ENCODE measurements at regions not wholly inside any gene's neighbourhood (a gene's known extent, or its start where the extent isn't known, plus 50 kb on each side); places are given as distances from the start of the nearest gene placed in this dataset.

DNA sequence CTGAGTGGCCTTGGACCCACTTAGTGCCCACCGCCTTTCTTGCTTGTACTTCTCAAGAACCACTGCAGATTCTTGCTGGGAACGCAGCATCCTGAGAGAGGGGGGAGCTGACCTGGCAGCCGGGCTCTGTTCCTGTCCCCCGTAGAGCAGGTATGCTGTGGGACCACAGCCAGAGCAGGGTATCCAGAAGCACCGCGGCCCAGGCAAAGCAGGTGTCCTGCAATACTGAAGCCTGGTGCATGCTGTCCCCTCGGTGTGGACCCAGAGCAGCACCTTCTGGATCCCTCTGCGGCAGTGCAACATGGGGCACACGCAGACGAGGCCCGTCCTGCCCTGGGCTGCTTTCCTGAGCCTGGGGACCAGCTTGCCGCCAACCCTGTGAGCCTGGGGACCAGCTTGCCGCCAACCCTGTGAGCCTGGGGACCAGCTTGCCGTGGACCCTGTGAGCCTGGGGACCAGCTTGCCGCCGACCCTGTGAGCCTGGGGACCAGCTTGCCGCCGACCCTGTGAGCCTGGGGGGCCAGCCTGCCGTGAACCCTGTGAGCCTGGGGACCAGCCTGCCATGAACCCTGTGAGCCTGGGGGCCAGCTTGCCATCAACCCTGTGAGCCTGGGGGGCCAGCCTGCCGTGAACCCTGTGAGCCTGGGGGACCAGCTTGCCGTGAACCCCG is 60.9 kb upstream of the ADGRA1 start:
- Histone ChIP-seq H3K27ac (ENCODE audit: low read depth, low read length, poor library complexity, severe bottlenecking) (no peak overlapping the region), H3K4me1 (ENCODE audit: insufficient read depth, low read length, poor library complexity, severe bottlenecking) (peaks cover 5% of the 10 kb centered on the region), H3K36me3 (ENCODE audit: insufficient read depth, low read length, poor library complexity, severe bottlenecking) (no peaks in the 10 kb centered on the region), H3K27me3 (replicated peaks; ENCODE audit: insufficient read depth, low read depth, low read length, poor library complexity) (peaks cover 74% of the 10 kb centered on the region), H3K9me3 (ENCODE audit: low read depth, low read length, poor library complexity, severe bottlenecking) (no peaks in the 10 kb centered on the region), H3K4me3 (ENCODE audit: low read depth, low read length, poor library complexity, severe bottlenecking) (no peak overlapping the region)
- intact Hi-C loops (cut with micrococcal nuclease; ENCODE audit: unreplicated experiment): no loop called here
- DNase-seq (ENCODE audit: low spot score): no peak
- CTCF ChIA-PET: no interaction called here
- no TSS peak for BruUV-seq (replicated peaks)
- POLR2A ChIA-PET (ENCODE audit: low non-redundant PET): no interaction called here
- TF ChIP-seq EZH2 (IDR thresholded peaks at IDR 0.05; ENCODE audit: borderline replicate concordance, low read depth, low read length, poor library complexity, severe bottlenecking): no peak
- TF ChIP-seq, protein P1, sequence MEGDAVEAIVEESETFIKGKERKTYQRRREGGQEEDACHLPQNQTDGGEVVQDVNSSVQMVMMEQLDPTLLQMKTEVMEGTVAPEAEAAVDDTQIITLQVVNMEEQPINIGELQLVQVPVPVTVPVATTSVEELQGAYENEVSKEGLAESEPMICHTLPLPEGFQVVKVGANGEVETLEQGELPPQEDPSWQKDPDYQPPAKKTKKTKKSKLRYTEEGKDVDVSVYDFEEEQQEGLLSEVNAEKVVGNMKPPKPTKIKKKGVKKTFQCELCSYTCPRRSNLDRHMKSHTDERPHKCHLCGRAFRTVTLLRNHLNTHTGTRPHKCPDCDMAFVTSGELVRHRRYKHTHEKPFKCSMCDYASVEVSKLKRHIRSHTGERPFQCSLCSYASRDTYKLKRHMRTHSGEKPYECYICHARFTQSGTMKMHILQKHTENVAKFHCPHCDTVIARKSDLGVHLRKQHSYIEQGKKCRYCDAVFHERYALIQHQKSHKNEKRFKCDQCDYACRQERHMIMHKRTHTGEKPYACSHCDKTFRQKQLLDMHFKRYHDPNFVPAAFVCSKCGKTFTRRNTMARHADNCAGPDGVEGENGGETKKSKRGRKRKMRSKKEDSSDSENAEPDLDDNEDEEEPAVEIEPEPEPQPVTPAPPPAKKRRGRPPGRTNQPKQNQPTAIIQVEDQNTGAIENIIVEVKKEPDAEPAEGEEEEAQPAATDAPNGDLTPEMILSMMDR (conservative IDR thresholded peaks at IDR 0.05; ENCODE audit: low read depth, low read length): no peak

DNA sequence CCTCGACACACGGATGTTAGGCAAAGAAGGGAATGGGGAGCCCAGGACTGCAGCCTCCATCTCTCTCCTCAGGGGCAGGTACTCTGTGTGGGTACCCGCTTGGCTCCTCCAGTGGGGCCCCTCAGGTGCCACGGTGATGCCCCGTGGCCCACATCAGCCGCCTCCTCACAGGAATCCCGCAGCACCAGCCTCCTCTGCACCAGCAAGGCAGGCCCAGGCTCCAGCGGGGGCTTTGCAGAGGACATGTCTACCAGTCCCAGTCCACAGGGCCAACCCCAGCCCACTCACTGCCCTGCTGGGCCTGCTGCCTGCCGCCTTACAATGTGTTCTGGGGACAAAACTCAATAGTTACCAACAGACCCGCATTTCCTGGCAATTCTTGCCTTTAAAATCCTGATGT is 61.6 kb upstream of the ADGRA1 start:
- no peak for DNase-seq (ENCODE audit: low spot score)

DNA sequence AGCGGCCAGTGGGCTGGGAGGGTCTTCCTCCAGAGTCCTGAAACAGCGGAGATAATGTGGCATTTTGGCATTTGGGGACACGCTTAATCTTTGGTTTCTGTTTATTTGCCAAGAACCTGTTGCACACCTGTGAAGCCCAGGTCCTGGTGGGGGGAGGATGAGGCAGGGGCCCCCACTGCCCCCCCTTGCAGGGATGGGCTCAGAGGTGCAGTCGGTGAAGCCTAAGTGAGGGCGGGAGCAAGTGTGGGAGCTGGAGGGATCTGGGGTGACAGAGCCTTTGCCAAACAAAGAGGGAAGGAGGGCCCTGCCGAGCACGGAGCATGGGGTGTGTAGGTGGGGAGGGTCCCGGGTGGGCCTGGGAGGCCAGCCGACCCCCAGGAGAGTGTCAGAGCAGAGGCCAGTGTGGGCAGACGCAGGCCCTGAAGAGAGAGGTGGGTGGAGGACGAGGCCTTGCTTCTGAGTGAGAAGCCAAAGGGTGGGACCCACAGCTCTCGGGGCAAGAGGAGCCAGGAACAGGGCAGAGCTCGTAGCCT is 62.1 kb upstream of the ADGRA1 start:
- no peaks in the 10 kb centered on the region for H3K36me3 ChIP-seq (ENCODE audit: insufficient read depth, low read length, poor library complexity, severe bottlenecking)
- CTCF ChIA-PET: no interaction called here

More for the DNA sequence above, 61.6 kb upstream of the ADGRA1 start:
- H3K4me3 ChIP-seq (ENCODE audit: low read depth, low read length, poor library complexity, severe bottlenecking): no peak overlapping the region
- no peak overlapping the region for H3K27ac ChIP-seq (ENCODE audit: low read depth, low read length, poor library complexity, severe bottlenecking)
- no TSS peak for BruUV-seq (replicated peaks)
- peaks cover 5% of the 10 kb centered on the region for H3K4me1 ChIP-seq (ENCODE audit: insufficient read depth, low read length, poor library complexity, severe bottlenecking)
- CTCF ChIA-PET: no interaction called here
- POLR2A ChIA-PET (ENCODE audit: low non-redundant PET): no interaction called here
- intact Hi-C loops (cut with micrococcal nuclease; ENCODE audit: unreplicated experiment): no loop called here
- H3K9me3 ChIP-seq (ENCODE audit: low read depth, low read length, poor library complexity, severe bottlenecking): no peaks in the 10 kb centered on the region
- peaks cover 67% of the 10 kb centered on the region for H3K27me3 ChIP-seq (replicated peaks; ENCODE audit: insufficient read depth, low read depth, low read length, poor library complexity)
- TF ChIP-seq, protein P1 (conservative IDR thresholded peaks at IDR 0.05; ENCODE audit: low read depth, low read length): no peak
- no peaks in the 10 kb centered on the region for H3K36me3 ChIP-seq (ENCODE audit: insufficient read depth, low read length, poor library complexity, severe bottlenecking)

More for the DNA sequence above, 62.1 kb upstream of the ADGRA1 start:
- intact Hi-C loops (cut with micrococcal nuclease; ENCODE audit: unreplicated experiment): no loop called here
- DNase-seq (ENCODE audit: low spot score): no peak
- H3K9me3 ChIP-seq (ENCODE audit: low read depth, low read length, poor library complexity, severe bottlenecking): no peaks in the 10 kb centered on the region
- TF ChIP-seq, protein P1 (conservative IDR thresholded peaks at IDR 0.05; ENCODE audit: low read depth, low read length): no peak
- TF ChIP-seq EZH2 (IDR thresholded peaks at IDR 0.05; ENCODE audit: borderline replicate concordance, low read depth, low read length, poor library complexity, severe bottlenecking): no peak
- BruUV-seq (replicated peaks): no TSS peak
- H3K4me3 ChIP-seq (ENCODE audit: low read depth, low read length, poor library complexity, severe bottlenecking): no peak overlapping the region
- no peak overlapping the region for H3K27ac ChIP-seq (ENCODE audit: low read depth, low read length, poor library complexity, severe bottlenecking)
- POLR2A ChIA-PET (ENCODE audit: low non-redundant PET): no interaction called here
- peaks cover 61% of the 10 kb centered on the region for H3K27me3 ChIP-seq (replicated peaks; ENCODE audit: insufficient read depth, low read depth, low read length, poor library complexity)
- H3K4me1 ChIP-seq (ENCODE audit: insufficient read depth, low read length, poor library complexity, severe bottlenecking): peaks cover 5% of the 10 kb centered on the region
